HG03521 (cell line): ENCODE measurements at regions not wholly inside any gene's neighbourhood (a gene's known extent, or its start where the extent isn't known, plus 50 kb on each side); places are given as distances from the start of the nearest gene placed in this dataset.

Experiments
- ATAC-seq: cut with Tn5 transposase; IDR thresholded peaks from one replicate; pipeline ENCODE4 v1.9.1; 2021; ENCODE audit warnings: mild to moderate bottlenecking, moderate library complexity; ENCODE audit not compliant: unreplicated experiment

- no peak for ATAC-seq
Observed at GRCh38 chr2:219692521-219692920, 65.1 kb downstream of the SLC4A3 start.

DNA sequence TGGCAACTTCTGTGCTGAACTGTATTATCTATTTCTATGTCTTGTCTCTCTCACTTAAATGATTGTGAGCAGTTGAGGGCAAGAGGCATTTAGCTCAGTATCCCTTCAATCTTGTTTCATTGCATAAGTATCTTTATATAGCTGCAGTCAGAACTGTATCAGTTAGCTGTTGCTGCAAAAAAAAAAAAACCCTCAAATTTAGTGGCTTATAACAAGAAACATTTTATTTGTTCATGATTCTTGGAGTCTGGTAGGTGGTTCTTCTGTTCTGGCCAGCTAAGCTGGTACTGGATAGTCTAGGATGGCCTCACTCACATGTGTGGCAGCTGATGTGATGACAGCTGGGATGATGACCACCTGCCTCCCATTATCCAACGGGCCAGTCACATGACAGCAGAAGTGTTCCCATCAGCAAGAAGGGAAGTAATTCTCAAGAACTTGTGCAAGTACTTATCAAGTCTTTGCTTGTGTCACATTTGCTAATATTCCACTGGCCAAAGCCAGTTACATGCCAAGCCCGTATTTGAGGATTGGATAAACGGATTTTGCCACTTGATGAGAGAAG lies 67.8 kb downstream of the SLC4A3 start:
- ATAC-seq, result no peak

DNA sequence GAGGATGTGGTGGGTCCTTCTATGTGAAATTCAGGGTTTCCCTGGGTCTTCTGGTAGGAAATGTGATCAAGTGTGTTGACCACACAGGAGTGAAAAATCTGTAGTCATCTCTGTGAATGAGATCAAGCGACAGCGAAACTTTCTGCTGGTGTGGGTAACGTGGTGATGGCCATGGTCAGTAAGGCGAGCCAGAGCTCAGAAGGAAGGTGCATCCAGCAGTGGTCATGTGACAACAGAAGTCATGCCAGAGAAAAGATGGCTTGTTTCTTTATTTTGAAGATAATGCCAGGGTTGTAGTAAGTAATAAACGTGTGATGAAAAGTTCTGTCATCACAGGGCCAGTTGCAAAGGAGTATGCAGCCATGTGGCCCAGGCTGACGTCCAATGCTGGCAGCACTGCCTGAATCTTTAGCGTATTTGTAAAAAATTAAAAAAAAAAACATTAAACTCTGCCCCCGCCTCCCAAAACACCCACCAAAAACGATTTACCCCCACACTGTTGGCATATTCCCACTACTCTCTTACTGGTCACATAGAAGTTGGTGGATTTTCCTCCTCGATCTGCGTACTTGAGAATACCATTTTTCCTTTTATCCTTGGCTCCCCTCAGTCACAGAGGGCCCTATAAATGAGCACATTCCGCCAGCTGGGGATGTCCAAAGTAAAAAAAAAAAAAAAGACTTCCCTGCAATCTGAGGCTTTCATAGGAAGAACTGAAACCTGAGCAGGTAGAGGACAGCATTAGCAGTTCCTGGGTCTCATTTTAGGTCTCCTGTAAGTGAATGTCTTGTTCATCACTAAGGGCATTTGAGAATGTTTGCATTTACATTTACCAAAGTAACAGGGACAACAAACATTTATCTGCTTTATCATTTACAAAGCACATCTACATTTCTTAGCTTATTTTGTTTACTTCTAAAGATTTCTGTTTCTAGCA lies 70.6 kb downstream of the SLC4A3 start:
- ATAC-seq, result no peak

- ATAC-seq, result no peak
Observed at GRCh38 chr2:219698748-219699439, 71.5 kb downstream of the SLC4A3 start.

DNA sequence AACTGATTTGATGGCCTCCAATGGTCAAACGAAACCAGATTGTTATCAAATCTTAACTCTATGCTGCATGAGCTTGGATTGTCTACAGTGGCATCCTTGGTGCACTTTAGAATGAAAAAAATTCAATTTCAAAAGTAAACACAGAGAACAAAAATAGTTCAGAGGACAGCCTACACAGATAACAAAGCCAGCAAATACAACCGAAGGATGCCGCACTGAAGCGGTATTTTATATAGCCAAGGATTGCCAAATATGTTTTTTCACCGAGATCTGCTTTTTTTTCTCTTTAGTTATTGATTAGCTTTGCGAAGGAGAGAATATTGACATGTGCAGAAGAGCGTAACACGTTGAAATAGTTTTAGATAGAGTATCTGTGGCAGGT lies 72.0 kb downstream of the SLC4A3 start:
- no peak for ATAC-seq

DNA sequence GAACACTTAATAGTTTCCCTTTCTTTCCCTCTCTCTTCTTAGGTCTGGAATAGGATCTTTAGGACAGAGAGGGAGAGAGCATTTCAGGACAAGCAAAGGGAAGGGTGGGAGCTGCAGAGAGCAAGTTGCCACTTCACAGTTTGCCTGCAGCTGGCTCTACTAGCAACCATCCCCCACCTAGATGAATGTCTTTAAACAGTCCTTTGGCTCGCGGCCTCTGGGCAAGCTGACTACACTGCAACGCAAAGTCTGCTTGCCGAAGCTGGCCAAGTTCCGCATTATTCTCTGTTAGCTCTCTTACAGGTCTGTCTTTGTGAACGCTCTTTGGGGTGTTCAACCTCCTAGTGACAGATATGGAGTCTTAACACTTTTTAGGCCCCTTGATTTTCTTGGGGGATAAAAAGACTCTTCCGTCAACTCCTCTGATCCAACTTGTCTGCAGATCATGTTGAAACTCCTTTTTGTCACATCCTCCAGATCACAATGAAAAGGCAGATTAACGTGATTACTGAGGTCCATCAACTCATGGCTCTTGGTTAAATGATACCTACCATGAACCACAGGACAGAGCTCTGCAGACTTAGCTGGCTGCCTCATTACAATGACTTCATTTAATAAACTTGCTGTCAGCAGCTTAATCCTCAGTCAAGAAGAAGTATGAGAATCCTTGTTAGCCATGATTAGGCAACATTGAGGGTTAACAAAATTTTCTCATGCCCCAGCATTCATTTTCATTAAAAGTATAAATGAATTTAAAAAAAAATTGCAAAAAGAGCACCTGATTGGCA lies 74.6 kb downstream of the SLC4A3 start:
- ATAC-seq, result no peak

DNA sequence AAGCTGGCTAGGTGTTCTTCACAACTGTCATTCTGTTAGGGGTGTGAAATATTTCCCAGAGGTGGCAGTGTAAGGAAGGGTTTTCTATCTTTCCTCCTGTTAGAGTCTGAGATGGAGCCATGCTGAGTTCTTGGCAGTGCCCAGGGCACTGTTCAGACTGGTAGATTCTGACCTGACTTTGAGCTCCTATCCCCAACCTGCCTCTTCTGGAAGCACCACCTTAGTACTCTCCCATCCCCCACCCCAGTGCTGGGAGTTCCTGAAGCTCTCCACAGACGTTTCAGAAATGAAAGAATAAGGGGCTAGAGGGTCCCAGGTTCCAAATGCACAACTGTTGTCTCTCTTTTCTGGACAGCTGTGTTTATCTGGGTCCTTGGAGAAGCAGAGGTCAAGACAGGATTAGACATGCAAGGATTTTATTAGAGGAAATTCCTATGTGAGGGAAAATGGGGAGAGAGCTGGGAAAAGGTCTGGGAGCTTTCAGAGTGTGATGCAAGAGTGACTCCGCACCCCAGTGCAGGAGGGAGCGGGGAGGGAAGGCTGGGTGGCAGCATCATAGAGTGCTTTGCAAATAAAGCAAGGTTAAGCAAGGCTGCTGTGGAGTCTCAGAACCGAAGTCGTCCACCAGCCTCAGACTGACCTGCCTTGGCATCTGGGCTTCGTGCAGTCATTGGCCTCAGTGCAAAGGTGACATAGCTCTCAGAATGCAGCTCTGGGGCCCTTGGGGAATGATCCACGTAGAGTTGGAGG lies 75.5 kb downstream of the SLC4A3 start:
- ATAC-seq, result no peak

- no peak for ATAC-seq
Observed at GRCh38 chr2:219704878-219705277, 77.4 kb downstream of the SLC4A3 start.

GRCh38 chr2:219706823-219707281 lies 79.4 kb downstream of the SLC4A3 start:
- no peak for ATAC-seq

GRCh38 chr2:219707496-219708285 lies 80.3 kb downstream of the SLC4A3 start:
- no peak for ATAC-seq

- ATAC-seq, result no peak
Observed at GRCh38 chr2:219709331-219709761, 81.9 kb downstream of the SLC4A3 start.

DNA sequence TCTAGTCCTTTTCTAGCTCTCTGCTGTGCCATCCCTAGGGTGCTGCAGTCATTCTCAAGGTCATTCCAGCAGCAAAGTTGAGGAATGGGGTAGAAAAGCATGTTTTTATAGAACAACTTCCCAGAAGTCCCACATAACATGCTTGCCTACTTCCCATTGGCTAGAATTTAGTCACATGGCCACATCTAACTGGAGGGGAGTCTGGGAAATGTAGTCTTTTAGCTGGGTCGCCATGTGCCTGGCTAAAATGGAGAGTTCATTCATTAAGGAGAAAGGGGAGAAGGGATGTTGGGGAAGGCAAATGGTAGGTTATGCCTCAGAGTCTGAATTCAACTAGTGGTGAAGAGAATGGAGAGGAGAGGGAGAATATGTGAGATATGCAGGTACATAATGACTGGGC lies 85.7 kb downstream of the SLC4A3 start:
- no peak for ATAC-seq

- ATAC-seq, result no peak
Observed at GRCh38 chr2:219714681-219715400, 87.4 kb downstream of the SLC4A3 start.

GRCh38 chr2:219718066-219718465 lies 90.6 kb downstream of the SLC4A3 start:
- ATAC-seq, result no peak

- ATAC-seq, result no peak
Observed at GRCh38 chr2:219719521-219719920, 92.1 kb downstream of the SLC4A3 start.

DNA sequence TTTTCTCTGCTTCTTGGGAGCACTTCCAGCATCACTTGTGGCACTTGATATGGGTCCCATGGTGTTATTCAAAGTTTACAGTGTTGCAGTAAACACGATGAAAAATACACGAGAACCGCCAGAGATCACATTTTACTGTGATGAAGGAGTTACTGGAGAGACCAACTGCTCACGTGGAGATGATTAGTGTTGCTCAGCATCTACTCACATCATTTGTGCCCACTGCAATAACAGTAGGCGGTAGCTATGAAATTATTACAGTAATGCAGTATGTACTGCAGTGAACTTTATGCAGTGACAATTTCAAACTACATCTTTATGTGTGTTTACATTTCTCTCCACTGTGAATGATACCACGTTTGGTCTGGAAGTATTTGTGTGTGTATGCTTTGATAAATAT lies 93.5 kb downstream of the SLC4A3 start:
- ATAC-seq, result no peak

DNA sequence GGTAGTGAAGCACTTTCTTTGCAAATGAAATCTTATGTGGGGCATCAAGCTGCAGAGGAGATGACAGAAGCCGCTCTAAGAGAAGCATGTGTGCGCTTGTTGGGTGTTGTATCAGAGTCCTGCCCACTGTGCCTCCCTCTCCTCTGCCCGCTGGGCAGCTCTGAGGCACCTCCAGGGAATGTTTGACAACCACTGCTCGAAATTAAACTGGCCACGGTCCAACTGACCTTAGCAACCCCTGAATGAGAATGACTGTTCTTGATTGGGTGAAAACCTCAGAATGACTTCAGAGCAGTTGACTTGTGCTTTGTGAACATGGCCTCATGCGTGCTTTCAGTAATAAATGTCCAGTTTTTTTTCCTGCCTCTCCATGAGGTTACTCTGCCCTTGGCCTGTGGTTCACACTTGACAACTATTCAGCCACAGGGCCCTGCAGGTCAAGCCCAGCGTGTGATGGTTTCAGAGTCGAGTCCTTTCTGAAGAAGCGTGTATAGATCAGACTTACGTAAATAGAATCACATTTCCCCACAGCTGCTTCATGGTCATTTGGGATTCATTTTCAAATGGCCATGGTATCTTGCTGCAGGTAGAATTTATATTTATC lies 94.9 kb downstream of the SLC4A3 start:
- no peak for ATAC-seq

DNA sequence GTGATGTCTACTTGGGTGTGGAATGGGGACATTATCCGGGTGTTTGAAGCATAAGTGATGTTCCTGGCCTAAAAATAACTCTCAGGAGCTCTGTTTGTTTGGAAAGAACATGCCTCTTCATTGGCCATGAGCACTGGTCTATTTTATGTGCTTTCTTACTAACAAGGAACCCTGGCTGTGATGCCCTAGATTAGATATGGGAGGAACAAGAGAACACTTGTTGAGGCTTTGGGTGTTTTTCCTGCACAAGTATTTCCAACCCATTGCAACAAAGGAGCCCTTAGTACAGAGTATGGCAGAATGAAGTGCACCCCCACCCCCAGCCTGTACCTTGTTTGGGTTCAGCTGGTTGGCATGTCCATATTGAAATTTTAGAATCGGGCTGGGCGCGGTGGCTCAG lies 95.9 kb downstream of the SLC4A3 start:
- no peak for ATAC-seq
